ENCODE measurements at regions not wholly inside any gene's neighbourhood (a gene's known extent, or its start where the extent isn't known, plus 50 kb on each side); places are given as distances from the start of the nearest gene placed in this dataset.
"Not testable (repeated sequence)": the region's sequence is repeated elsewhere in the genome, so short reads cannot be mapped to it uniquely, and the experiment has no call there.

GRCh38 chr7:118945911-118946682 is 721.6 kb downstream of the ANKRD7 start:
- H3K9me3 ChIP-seq (ENCODE audit: low read depth, low read length), result no peaks in the 10 kb centered on the region
- H3K36me3 ChIP-seq (ENCODE audit: insufficient read depth, low read length), result no peaks in the 10 kb centered on the region
- no peak for TF ChIP-seq EZH2 (IDR thresholded peaks at IDR 0.05)
- no peak for TF ChIP-seq POLR2AphosphoS5 (IDR thresholded peaks at IDR 0.05; ENCODE audit: borderline replicate concordance, low read depth, low read length)
- TF ChIP-seq FOXP2 (optimal IDR thresholded peaks at IDR 0.05; ENCODE audit: control extremely low read depth, extremely low read length, insufficient read depth), result no peak
- no peak overlapping the region for H3K9ac ChIP-seq (ENCODE audit: insufficient read length)
- DNase-seq (ENCODE audit: low read depth, low spot score), result no peak
- no peak overlapping the region for H3K27ac ChIP-seq
- no peak overlapping the region for H3K4me3 ChIP-seq

DNA sequence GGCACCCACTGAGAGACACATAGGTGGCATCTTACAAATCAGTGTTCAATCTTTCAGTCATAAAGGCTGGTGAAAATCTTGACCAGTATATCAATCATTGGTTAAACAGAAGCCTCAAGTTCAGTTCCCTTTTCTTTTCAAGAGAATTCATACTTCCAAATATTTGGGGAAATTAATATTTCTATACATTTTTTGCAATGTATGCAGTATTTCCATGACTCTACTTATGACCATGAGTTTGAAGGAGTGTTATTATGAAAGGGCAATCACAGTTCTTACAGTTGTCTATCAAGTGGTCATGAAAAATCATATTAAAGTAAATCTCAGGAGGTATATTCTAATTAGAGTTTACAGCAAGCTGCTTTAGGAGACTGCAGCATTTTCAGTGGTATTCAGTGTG is 724.0 kb downstream of the ANKRD7 start:
- Histone ChIP-seq H3K4me3 (no peak overlapping the region), H3K9ac (ENCODE audit: insufficient read length) (no peak overlapping the region), H3K36me3 (ENCODE audit: insufficient read depth, low read length) (no peaks in the 10 kb centered on the region), H3K27ac (no peak overlapping the region), H3K9me3 (ENCODE audit: low read depth, low read length) (0 out of 2 replicates have a peak, but pooled peaks cover 5% of the 10 kb centered on the region)
- DNase-seq (ENCODE audit: low read depth, low spot score), result no peak
- no peak for TF ChIP-seq EZH2 (IDR thresholded peaks at IDR 0.05)
- TF ChIP-seq FOXP2 (optimal IDR thresholded peaks at IDR 0.05; ENCODE audit: control extremely low read depth, extremely low read length, insufficient read depth), result no peak
- no peak for TF ChIP-seq POLR2AphosphoS5 (IDR thresholded peaks at IDR 0.05; ENCODE audit: borderline replicate concordance, low read depth, low read length)

GRCh38 chr7:118949031-118949430 is 724.5 kb downstream of the ANKRD7 start:
- no peaks in the 10 kb centered on the region for H3K36me3 ChIP-seq (ENCODE audit: insufficient read depth, low read length)
- no peak overlapping the region for H3K9ac ChIP-seq (ENCODE audit: insufficient read length)
- H3K27ac ChIP-seq, result no peak overlapping the region
- H3K9me3 ChIP-seq (ENCODE audit: low read depth, low read length), result 0 out of 2 replicates have a peak, but pooled peaks cover 5% of the 10 kb centered on the region
- DNase-seq (ENCODE audit: low read depth, low spot score), result no peak
- H3K4me3 ChIP-seq, result no peak overlapping the region
- TF ChIP-seq EZH2 (IDR thresholded peaks at IDR 0.05) (no peak), FOXP2 (optimal IDR thresholded peaks at IDR 0.05; ENCODE audit: control extremely low read depth, extremely low read length, insufficient read depth) (no peak), POLR2AphosphoS5 (IDR thresholded peaks at IDR 0.05; ENCODE audit: borderline replicate concordance, low read depth, low read length) (no peak)

DNA sequence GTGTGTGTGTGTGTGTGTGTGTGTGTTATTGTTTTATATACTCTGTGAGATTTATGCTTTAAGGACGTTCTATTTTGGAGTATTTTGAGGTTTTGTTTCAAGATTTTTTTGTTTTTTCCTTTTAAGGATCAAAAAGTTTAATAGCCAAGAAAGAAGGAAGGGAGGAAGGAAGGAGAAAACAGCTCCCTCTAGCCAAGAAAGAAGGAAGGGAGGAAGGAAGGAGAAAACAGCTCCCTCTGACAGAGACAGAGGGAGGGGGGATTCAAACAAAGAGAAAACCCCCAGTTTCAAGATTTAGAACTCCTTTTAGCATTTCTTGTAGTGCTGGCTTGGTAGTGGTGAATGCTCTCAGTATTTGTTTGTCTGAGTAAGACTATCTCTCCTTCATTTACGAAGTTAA is 731.8 kb downstream of the ANKRD7 start:
- not testable (repeated sequence) for H3K27ac ChIP-seq; H3K9ac ChIP-seq (ENCODE audit: insufficient read length); H3K4me3 ChIP-seq; H3K36me3 ChIP-seq (ENCODE audit: insufficient read depth, low read length); H3K9me3 ChIP-seq (ENCODE audit: low read depth, low read length); DNase-seq (ENCODE audit: low read depth, low spot score)

GRCh38 chr7:118969370-118969769 is 744.9 kb downstream of the ANKRD7 start:
- no peaks in the 10 kb centered on the region for H3K9me3 ChIP-seq (ENCODE audit: low read depth, low read length)
- DNase-seq (ENCODE audit: low read depth, low spot score), result no peak
- no peak overlapping the region for H3K9ac ChIP-seq (ENCODE audit: insufficient read length)
- H3K27ac ChIP-seq, result no peak overlapping the region
- H3K4me3 ChIP-seq, result no peak overlapping the region
- H3K36me3 ChIP-seq (ENCODE audit: insufficient read depth, low read length), result no peaks in the 10 kb centered on the region
- TF ChIP-seq POLR2AphosphoS5 (IDR thresholded peaks at IDR 0.05; ENCODE audit: borderline replicate concordance, low read depth, low read length), result no peak
- TF ChIP-seq FOXP2 (optimal IDR thresholded peaks at IDR 0.05; ENCODE audit: control extremely low read depth, extremely low read length, insufficient read depth), result no peak
- no peak for TF ChIP-seq EZH2 (IDR thresholded peaks at IDR 0.05)

DNA sequence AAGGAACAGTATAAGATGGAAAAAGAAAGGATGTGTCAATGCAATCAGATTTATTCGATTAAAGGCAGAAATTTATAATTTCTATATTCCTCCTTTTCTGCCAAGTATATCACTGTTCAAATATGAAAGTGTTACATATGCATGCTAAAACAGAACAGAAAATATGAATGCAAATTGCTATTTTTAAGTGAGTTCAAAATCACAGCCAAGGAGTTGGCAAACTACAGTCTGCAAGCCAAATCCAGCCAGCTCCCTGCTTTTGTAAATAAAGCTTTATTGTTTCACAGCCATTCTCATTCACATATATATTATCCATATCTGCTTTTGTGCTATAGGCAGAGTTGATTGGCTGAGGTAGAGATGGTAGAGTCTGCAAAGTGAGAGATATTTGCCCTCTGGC is 747.2 kb downstream of the ANKRD7 start:
- no peak for DNase-seq (ENCODE audit: low read depth, low spot score)
- TF ChIP-seq POLR2AphosphoS5 (IDR thresholded peaks at IDR 0.05; ENCODE audit: borderline replicate concordance, low read depth, low read length) (no peak), EZH2 (IDR thresholded peaks at IDR 0.05) (no peak), FOXP2 (optimal IDR thresholded peaks at IDR 0.05; ENCODE audit: control extremely low read depth, extremely low read length, insufficient read depth) (no peak)
- H3K36me3 ChIP-seq (ENCODE audit: insufficient read depth, low read length), result no peaks in the 10 kb centered on the region
- H3K9me3 ChIP-seq (ENCODE audit: low read depth, low read length), result no peaks in the 10 kb centered on the region
- no peak overlapping the region for H3K9ac ChIP-seq (ENCODE audit: insufficient read length)
- H3K27ac ChIP-seq, result no peak overlapping the region
- no peak overlapping the region for H3K4me3 ChIP-seq

DNA sequence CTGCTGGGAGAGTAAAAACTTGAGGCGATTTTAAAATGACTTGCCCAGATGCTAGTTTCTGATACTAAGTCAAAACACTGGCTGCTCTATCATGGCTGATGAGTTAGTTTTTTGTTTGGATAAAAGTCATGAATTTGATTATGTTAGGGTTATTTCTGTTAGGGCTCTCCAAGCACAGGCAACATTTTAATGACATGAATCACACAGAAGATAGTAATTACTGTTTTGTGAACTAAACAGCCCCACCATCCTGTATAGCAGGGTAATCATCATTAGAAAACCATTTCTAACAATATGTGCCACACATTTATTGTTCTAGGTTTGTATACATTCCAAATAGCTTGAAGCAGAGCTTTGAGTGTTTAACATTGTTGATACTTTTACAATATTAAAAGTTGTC is 750.3 kb downstream of the ANKRD7 start:
- TF ChIP-seq EZH2 (IDR thresholded peaks at IDR 0.05), result no peak
- no peak overlapping the region for H3K27ac ChIP-seq
- DNase-seq (ENCODE audit: low read depth, low spot score), result no peak

GRCh38 chr7:118995350-118995749 is 770.8 kb downstream of the ANKRD7 start:
- Histone ChIP-seq H3K36me3 (ENCODE audit: insufficient read depth, low read length) (no peaks in the 10 kb centered on the region), H3K9me3 (ENCODE audit: low read depth, low read length) (no peaks in the 10 kb centered on the region), H3K27ac (no peak overlapping the region), H3K9ac (ENCODE audit: insufficient read length) (no peak overlapping the region), H3K4me3 (no peak overlapping the region)
- TF ChIP-seq EZH2 (IDR thresholded peaks at IDR 0.05) (no peak), POLR2AphosphoS5 (IDR thresholded peaks at IDR 0.05; ENCODE audit: borderline replicate concordance, low read depth, low read length) (no peak), FOXP2 (optimal IDR thresholded peaks at IDR 0.05; ENCODE audit: control extremely low read depth, extremely low read length, insufficient read depth) (no peak)
- no peak for DNase-seq (ENCODE audit: low read depth, low spot score)

More for the DNA sequence above, 750.3 kb downstream of the ANKRD7 start:
- H3K4me3 ChIP-seq, result no peak overlapping the region
- no peaks in the 10 kb centered on the region for H3K9me3 ChIP-seq (ENCODE audit: low read depth, low read length)
- no peaks in the 10 kb centered on the region for H3K36me3 ChIP-seq (ENCODE audit: insufficient read depth, low read length)
- no peak overlapping the region for H3K9ac ChIP-seq (ENCODE audit: insufficient read length)

GRCh38 chr7:119007236-119007635 is 782.7 kb downstream of the ANKRD7 start:
- Histone ChIP-seq H3K4me3 (no peak overlapping the region), H3K27ac (no peak overlapping the region), H3K9me3 (ENCODE audit: low read depth, low read length) (no peaks in the 10 kb centered on the region), H3K9ac (ENCODE audit: insufficient read length) (no peak overlapping the region), H3K36me3 (ENCODE audit: insufficient read depth, low read length) (no peaks in the 10 kb centered on the region)
- DNase-seq (ENCODE audit: low read depth, low spot score), result no peak
- TF ChIP-seq EZH2 (IDR thresholded peaks at IDR 0.05) (no peak), FOXP2 (optimal IDR thresholded peaks at IDR 0.05; ENCODE audit: control extremely low read depth, extremely low read length, insufficient read depth) (no peak), POLR2AphosphoS5 (IDR thresholded peaks at IDR 0.05; ENCODE audit: borderline replicate concordance, low read depth, low read length) (no peak)
